HEK293T (cell line): ENCODE measurements at regions not wholly inside any gene's neighbourhood (a gene's known extent, or its start where the extent isn't known, plus 50 kb on each side); places are given as distances from the start of the nearest gene placed in this dataset.

Experiments
- BHLHE40 ChIP-seq: fragments of 450-650 bp; IDR thresholded peaks from 2 replicates; pipeline ENCODE4 v1.6.1; 2016; ENCODE audit warnings: mild to moderate bottlenecking, moderate library complexity, borderline replicate concordance
- ELF4 ChIP-seq: fragments of 450-650 bp; IDR thresholded peaks from 2 replicates; pipeline ENCODE4 v1.6.1; 2017; ENCODE audit warnings: antibody characterized with exemption
- FOXK2 ChIP-seq: fragments of 450-650 bp; IDR thresholded peaks from 2 replicates; pipeline ENCODE4 v1.6.1; 2016; ENCODE audit warnings: mild to moderate bottlenecking
- LEF1 ChIP-seq: fragments of 450-650 bp; IDR thresholded peaks from 2 replicates; pipeline ENCODE4 v1.6.1; 2017; ENCODE audit warnings: mild to moderate bottlenecking, borderline replicate concordance
- SP1 ChIP-seq: fragments of 450-650 bp; IDR thresholded peaks from 2 replicates; pipeline ENCODE4 v1.6.1; 2017

GRCh38 chr9:99421369-99421768 is 199.3 kb downstream of the SEC61B start:
- TF ChIP-seq ELF4 (no peak), BHLHE40 (no peak), FOXK2 (no peak), SP1 (no peak), LEF1 (no peak)
